Fibroblast of skin of right quadriceps (primary cell): ENCODE measurements at regions not wholly inside any gene's neighbourhood (a gene's known extent, or its start where the extent isn't known, plus 50 kb on each side); places are given as distances from the start of the nearest gene placed in this dataset.
"Not testable (repeated sequence)": the region's sequence is repeated elsewhere in the genome, so short reads cannot be mapped to it uniquely, and the experiment has no call there.

ENCODE experiments used
- DNase-seq: peaks from one replicate; pipeline ENCODE4 v3.0.0-alpha.2; 2013

DNA sequence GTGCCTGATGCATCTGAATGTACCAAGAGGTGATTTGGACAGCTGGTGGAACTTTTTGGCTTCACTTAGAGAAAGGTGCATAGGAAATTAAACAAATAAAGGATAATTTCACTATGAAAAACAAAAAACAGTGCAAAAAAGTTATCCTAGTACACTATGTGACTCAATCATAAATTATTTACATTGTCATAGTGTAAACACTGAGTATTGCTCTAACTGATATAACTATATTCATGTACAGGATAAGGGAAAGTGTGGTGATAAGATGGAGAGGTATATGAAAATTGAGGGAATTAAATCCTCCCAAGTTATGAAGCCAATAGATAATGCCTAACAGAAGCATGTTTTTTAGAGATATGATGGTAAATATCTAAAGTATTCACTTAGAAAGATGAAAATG lies 50.2 kb upstream of the CPNE4 start:
- no peak for DNase-seq

DNA sequence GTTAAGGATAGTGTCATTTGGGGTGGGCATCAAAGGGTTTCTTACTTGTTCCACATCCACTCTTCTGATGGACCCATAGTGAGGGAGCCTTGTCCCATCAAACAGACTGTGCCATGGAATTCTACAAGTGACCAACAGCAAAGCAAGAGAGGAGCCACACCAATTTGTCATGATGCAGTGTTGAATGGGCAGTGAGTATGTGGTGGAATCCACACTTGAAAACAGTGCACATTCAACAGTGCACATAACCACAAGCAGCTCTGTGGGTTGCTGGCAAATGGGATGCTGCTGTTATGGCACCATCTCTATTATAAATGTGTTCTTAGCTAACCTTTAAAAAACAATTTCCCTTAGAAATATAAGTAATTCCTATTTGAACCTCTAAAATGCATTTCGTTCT lies 52.5 kb upstream of the CPNE4 start:
- no peak for DNase-seq

DNA sequence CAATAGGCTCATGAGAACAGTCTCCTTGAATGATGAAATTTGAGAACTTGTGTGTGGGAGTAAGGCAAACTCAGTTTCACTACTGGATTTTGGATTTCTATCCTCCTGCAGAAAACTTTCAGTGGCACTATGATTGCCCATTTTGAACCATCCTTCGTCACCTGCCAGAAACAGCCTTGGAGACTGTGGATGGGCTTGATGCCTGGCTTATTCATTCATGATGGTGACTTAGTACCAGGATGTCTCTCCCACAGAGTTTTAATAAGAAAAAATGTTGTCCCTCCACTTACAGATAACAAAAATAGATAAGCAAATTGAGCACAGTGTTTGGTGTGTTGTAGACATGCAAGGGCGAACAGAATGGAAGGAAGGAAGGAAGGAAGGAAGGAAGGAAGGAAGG lies 53.5 kb upstream of the CPNE4 start:
- DNase-seq, result no peak

DNA sequence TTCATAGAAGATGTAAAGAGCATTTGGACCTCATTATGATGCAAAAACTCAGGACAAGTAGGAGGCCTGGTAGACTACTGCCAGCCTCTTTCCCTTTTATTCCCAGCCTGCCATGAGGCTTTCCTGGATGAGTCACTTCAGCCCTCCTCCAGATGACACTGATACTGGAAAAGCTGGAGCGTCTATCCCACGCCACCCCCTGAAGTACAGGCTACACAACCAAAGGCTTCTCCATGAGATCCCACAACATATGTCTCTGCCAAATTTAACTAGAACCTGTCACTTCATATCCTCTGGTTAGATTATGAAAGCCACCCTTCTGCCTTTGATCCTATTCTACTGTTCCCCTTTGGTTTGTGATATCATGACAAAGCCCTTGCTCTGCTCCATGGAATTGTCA lies 56.1 kb upstream of the CPNE4 start:
- peak; percentile 1 for DNase-seq

DNA sequence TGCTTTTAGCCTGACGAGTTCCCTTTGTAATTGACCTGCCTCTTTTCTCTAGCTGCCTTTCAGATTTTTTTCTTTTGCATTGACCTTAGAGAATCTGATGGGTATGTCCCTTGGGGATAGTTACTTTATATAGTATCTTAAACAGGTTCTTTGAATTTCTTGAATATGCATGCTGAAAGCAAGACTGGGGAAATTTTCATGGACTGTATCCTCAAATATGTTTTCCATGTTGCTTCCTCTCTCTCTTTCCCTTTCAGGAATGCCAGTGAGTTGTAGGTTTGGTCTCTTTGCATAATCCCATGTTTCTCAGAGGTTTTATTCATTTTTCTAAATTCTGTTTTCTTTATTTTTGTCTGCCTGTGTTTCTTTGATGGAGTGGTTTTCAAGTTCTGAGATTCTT lies 81.8 kb upstream of the CPNE4 start:
- DNase-seq, result no peak

DNA sequence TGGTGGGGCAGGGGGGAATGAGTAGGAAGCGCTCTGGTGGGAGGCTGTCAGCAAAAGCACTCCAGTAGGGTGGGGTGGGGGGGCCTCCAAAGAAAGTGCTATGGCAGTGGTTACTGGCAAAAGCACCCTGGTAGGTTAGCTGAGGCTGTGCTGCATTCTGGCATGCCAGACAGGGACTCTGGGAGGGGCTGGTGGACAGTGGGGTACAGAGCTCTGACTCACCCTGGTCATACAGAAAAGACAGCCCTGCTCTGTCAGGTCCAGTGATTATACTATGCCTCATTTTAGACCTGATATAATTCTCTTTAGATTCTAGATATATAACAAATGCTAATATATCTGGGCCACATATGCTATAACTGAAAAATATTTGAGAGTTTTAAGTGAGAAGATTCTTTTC lies 82.8 kb upstream of the CPNE4 start:
- DNase-seq, result no peak

GRCh38 chr3:132119531-132119930 lies 84.7 kb upstream of the CPNE4 start:
- no peak for DNase-seq

- no peak for DNase-seq
Measured at GRCh38 chr3:132124096-132124495, 89.3 kb upstream of the CPNE4 start.

- no peak for DNase-seq
Measured at GRCh38 chr3:132124651-132125284, 90.0 kb upstream of the CPNE4 start.

- peak; percentile 93 for DNase-seq
Measured at GRCh38 chr3:132134611-132135010, 99.8 kb upstream of the CPNE4 start.

GRCh38 chr3:132135628-132136333 lies 101.0 kb upstream of the CPNE4 start:
- peak; percentile 98 for DNase-seq

GRCh38 chr3:132136334-132136716 lies 101.5 kb upstream of the CPNE4 start:
- no peak for DNase-seq

DNA sequence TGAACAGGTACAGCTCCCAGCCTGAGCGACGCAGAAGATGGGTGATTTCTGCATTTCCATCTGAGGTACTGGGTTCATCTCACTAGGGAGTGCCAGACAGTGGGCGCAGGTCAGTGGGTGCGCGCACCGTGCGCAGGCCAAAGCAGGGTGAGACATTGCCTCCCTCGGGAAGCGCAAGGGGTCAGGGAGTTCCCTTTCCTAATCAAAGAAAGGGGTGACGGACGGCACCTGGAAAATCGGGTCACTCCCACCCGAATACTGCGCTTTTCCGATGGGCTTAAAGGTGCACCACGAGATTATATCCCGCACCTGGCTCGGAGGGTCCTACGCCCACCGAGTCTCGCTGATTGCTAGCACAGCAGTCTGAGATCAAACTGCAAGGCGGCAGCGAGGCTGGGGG lies 102.1 kb upstream of the CPNE4 start:
- DNase-seq, result not testable (repeated sequence)

GRCh38 chr3:132145833-132146232 lies 111.0 kb upstream of the CPNE4 start:
- no peak for DNase-seq

- DNase-seq, result no peak
Measured at GRCh38 chr3:132154619-132155018, 119.8 kb upstream of the CPNE4 start.

DNA sequence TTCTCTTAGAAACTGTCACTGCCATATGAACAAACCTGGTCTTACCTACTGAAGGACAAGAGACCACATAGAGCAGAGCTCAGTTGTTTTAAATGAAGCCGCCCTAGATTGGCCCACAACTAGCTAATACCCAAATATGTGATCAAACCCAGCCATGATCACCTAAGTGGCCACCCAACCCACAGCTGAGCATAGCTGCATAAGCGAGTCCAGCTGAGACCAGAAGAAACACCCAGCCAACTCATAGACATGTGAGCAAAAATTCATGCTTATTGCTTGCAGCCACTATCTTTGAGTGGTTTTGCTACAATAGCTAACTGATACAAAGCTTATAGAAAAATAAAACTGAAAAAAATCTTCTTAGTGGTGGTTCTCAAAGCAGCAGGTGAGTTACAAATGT lies 124.3 kb upstream of the CPNE4 start:
- DNase-seq, result no peak

DNA sequence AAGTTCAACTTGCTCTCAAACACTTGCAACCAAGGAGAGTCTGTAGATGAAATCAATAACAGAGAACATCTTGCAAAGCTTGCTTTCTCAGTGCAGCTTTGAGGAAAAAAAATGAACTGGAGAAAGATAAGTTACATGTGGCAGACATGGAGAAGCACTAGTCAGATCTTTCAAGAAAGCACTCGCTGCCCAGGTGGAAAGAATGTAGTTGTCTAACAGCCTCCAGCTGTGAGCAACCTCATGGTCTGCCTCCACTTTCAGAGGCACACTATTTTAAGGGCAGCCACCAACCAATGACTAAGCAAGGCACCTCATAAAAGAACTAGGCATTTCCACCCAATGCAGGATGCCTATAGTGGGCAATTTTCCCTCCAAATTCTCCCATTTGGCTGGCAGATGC lies 125.4 kb upstream of the CPNE4 start:
- no peak for DNase-seq

DNA sequence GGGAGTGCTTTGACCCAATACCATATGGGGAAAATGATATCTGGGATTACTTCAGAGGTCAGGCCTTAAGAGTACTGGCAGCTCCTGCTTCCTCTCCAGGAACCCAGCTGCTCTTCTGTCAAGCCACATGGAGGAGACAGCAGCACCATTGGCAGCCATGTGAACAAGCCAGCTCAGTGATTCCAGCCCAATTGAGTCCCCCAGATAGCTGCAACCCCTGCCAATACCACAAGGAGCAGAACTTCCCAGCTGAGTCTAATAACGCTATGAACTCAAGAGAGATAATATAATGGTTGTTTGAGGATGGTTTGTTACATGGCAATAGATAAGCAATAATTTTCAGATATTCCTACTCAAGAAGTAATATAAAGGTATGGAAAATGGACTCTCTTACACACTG lies 126.8 kb upstream of the CPNE4 start:
- no peak for DNase-seq

DNA sequence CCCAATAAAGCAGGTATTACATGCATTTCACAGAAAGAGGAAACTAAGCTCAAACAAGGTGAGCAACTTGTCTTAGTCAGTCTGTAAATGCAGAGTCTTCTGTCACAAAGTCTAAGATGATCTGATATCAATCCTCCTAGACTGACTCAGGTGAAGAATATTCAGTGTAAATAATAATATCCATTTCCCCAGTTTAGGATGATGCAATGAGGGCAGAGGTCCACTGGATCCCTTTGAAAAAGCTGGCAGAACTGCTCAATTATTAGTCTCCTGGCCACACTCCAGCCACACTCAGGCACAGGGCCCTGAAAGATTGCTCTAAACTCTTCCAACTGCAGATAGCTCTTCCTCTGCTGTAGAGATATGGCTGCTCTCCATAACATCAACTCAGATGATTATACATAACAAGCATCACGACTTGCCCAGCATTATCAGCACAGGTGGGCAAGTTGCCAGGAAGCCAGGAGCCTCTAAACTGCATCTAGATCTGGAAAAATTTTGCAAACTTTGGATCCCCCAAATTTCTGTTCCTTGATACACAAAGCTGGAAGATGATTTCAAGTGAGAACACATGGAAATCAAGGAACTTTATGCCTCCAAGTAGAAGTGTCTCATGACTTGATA lies 129.8 kb upstream of the CPNE4 start:
- DNase-seq, result no peak

GRCh38 chr3:132167870-132168269 lies 133.1 kb upstream of the CPNE4 start:
- DNase-seq, result no peak

GRCh38 chr3:132174500-132174899 lies 139.7 kb upstream of the CPNE4 start:
- peak; percentile 15 for DNase-seq

DNA sequence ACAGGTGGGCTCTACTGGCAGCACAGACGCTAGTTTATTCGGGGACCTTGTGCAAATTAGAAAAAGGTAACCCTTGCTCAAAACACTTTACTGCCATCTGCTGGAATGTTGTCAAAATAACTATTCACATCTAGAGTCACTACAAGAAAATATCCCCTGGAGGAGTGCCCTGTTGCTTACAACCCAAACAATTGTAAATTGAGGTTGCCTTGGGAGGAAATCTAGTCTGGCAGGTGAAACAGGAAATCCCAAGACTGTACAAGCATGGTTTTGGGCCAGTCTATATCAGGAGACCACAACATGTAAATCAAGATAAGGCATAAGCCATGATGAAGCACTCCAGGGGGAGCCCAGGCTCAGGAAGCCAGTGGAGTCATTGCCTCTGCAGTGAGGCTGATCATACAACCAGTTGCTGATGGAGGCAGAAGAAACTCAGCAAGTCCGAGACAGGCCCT lies 136.8 kb upstream of the ACP3 start:
- DNase-seq, result peak; percentile 40

DNA sequence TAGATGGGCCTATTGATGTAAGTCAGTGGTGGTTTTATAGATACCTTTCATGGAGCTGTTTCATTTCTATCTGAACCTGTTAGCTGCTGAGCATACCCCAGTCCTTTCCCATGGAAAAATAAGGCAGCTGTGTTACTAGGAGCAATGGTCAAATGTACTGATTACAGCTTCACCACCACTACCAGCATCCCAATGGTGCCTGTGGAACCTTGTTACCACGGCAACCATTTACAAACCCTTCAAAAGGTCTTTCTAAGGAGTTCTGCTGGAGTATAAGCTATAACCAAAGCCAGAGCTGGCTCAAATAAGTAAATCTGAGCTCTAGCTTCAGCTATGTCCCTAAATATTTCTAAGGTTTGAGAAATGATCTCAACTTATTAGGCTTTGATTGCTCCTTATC lies 133.4 kb upstream of the ACP3 start:
- DNase-seq, result no peak

DNA sequence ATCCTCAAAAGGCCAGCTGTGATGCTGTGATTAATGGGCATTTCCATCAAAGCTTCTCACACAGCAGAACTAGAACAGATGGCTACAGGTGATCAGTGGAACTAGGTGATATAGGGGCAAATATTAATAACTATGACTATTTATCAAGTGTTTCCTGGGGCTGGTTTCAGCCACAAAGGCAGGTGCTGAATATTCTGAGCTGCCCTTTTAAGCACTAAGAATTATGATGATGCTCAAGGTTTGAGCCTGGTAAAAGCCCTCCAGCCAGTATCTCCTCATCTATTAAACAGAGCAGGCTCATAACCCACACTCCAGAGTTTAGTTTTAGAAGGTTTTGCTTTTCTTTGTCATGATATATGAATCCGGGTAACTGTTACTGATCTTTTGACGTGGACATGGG lies 129.5 kb upstream of the ACP3 start:
- DNase-seq, result no peak

GRCh38 chr3:132189601-132190000 lies 127.6 kb upstream of the ACP3 start:
- no peak for DNase-seq
